Psoas muscle (tissue), 7 donors: ENCODE measurements at regions not wholly inside any gene's neighbourhood (a gene's known extent, or its start where the extent isn't known, plus 50 kb on each side); places are given as distances from the start of the nearest gene placed in this dataset.
"Not testable (repeated sequence)": the region's sequence is repeated elsewhere in the genome, so short reads cannot be mapped to it uniquely, and the experiment has no call there.

Experiments
- ATAC-seq, 4 donors: fragments of 200-7000 bp; cut with Tn5 transposase; one replicate each; pipeline ENCODE4 v1.9.1; 2020; ENCODE audit warnings: moderate library complexity in 3 of 4, mild to moderate bottlenecking in 2 of 4
- DNase-seq, 2 donors: peaks; one replicate each; pipeline ENCODE4 v3.0.0-alpha.2; 2020
- H3K27ac ChIP-seq: fragments of 200-600 bp; one replicate; pipeline ENCODE4 v1.8.0; 2022
- H3K27me3 ChIP-seq, 3 donors: fragments of 200-600 bp in 1 of 3; one replicate each; pipeline versions ENCODE4 v1.6.1 to v1.8.0; 2013 to 2022; ENCODE audit warnings: low read length in 2 of 3, mild to moderate bottlenecking in 2 of 3, moderate library complexity in 1 of 3; ENCODE audit not compliant: insufficient read depth in 3 of 3
- H3K36me3 ChIP-seq, 2 donors: fragments of 200-600 bp in 1 of 2; one replicate each; pipeline versions ENCODE4 v1.6.1 to v1.8.0; 2013 to 2022; ENCODE audit warnings: low read depth in 1 of 2, mild to moderate bottlenecking in 1 of 2, moderate library complexity in 1 of 2; ENCODE audit not compliant: insufficient read depth in 1 of 2
- H3K4me1 ChIP-seq: fragments of 200-600 bp; one replicate; pipeline ENCODE4 v1.8.0; 2022
- H3K4me3 ChIP-seq: fragments of 200-600 bp; one replicate; pipeline ENCODE4 v1.8.0; 2022; ENCODE audit warnings: mild to moderate bottlenecking
- H3K9me3 ChIP-seq: fragments of 200-600 bp; one replicate; pipeline ENCODE4 v1.8.0; 2022
- CTCF ChIP-seq: fragments of 200-600 bp; IDR thresholded peaks from one replicate; pipeline ENCODE4 v1.8.0; 2022; ENCODE audit warnings: antibody characterized with exemption
- WGBS, 3 donors: extraction: QIAGEN DNeasy Blood & Tissue Kit; methylation state at CpG; one replicate each; pipeline versions ENCODE4 v1.1.6 to v1.1.7; 2013; 5-methylcytosine and 5-hydroxymethylcytosine counted together
- intact Hi-C, 2 donors: fragments of 100-400 bp; cut with DNase I; formaldehyde crosslinking; loops; one replicate each; pipeline versions ENCODE4 v1.11.0 to v1.14.2; 2022
- donor health status: healthy with polysubstance abuse.
- donor health status: DM: no; HTN: no; CAD: no; lungs with moderate emphysema.
- donor health status: Bipolar disorder and iron deficiency.
- donor health status: healthy.
- donor health status: DM: yes; HTN: yes; CAD: no.
- donor health status: DM: no; HTN: no; CAD: no.
- donor health status: DM: yes; HTN: yes; CAD: no.

GRCh38 chr7:121608785-121609184 lies 212.7 kb upstream of the FAM3C start:
- DNase-seq (no peak), ATAC-seq (no peak)
- Histone ChIP-seq H3K4me1 (no peaks in the 10 kb centered on the region), H3K27ac (no peak overlapping the region), H3K27me3 (no peaks in the 10 kb centered on the region), H3K36me3 (no peaks in the 10 kb centered on the region), H3K9me3 (no peaks in the 10 kb centered on the region), H3K4me3 (no peak overlapping the region)
- WGBS, 3 donors, result 33 to 44% (median 40%) methylated on average over 6 of the region's 6 CpGs
- no peak for TF ChIP-seq CTCF
- intact Hi-C loops, result no loop called here

- H3K36me3 ChIP-seq, ATAC-seq, H3K27ac ChIP-seq, H3K9me3 ChIP-seq, intact Hi-C loops, H3K27me3 ChIP-seq, H3K4me3 ChIP-seq, H3K4me1 ChIP-seq, DNase-seq: not testable (repeated sequence)
- 93 to 98% (median 94%) methylated on average over 2 of the region's 2 CpGs for WGBS, 3 donors
These were observed 212.1 kb upstream of the FAM3C start for GRCh38 chr7:121608183-121608582.

- Histone ChIP-seq H3K4me3 (no peak overlapping the region), H3K27me3 (no peaks in the 10 kb centered on the region), H3K36me3 (no peaks in the 10 kb centered on the region), H3K4me1 (no peaks in the 10 kb centered on the region), H3K27ac (no peak overlapping the region), H3K9me3 (no peaks in the 10 kb centered on the region)
- 64 to 81% (median 69%) methylated on average over 3 of the region's 3 CpGs for WGBS, 3 donors
- intact Hi-C loops, result no loop called here
- ATAC-seq, result no peak
- no peak for TF ChIP-seq CTCF
- no peak for DNase-seq
These were observed 209.2 kb upstream of the FAM3C start for GRCh38 chr7:121605317-121605680.

GRCh38 chr7:121604627-121605316 lies 208.7 kb upstream of the FAM3C start:
- H3K27me3 ChIP-seq, result no peaks in the 10 kb centered on the region
- no peak for DNase-seq
- H3K36me3 ChIP-seq, result no peaks in the 10 kb centered on the region
- H3K9me3 ChIP-seq, result peaks cover 3% of the 10 kb centered on the region
- no peak for ATAC-seq
- H3K4me1 ChIP-seq, result no peaks in the 10 kb centered on the region
- no peak overlapping the region for H3K27ac ChIP-seq
- intact Hi-C loops, result no loop called here
- 22 to 37% (median 29%) methylated on average over 2 of the region's 2 CpGs for WGBS, 3 donors
- no peak overlapping the region for H3K4me3 ChIP-seq
- TF ChIP-seq CTCF, result no peak

- no peak overlapping the region for H3K27ac ChIP-seq
- H3K27me3 ChIP-seq, result no peaks in the 10 kb centered on the region
- H3K9me3 ChIP-seq, result peaks cover 3% of the 10 kb centered on the region
- no peaks in the 10 kb centered on the region for H3K36me3 ChIP-seq
- H3K4me3 ChIP-seq, result no peak overlapping the region
- no peak for TF ChIP-seq CTCF
- no peaks in the 10 kb centered on the region for H3K4me1 ChIP-seq
- DNase-seq (no peak), ATAC-seq (no peak)
- intact Hi-C loops, result no loop called here
- 41 to 61% (median 43%) methylated on average over 2 of the region's 2 CpGs for WGBS, 3 donors
These were observed 207.8 kb upstream of the FAM3C start for GRCh38 chr7:121603886-121604285.
